ENCODE measurements at regions not wholly inside any gene's neighbourhood (a gene's known extent, or its start where the extent isn't known, plus 50 kb on each side); places are given as distances from the start of the nearest gene placed in this dataset.

- H3K9me3 ChIP-seq, result peaks cover 0 to 1% of the 10 kb centered on the region in 2 donors
- H3K4me1 ChIP-seq, result no peaks in the 10 kb centered on the region
- H3K27me3 ChIP-seq, result peaks cover 0 to 52% of the 10 kb centered on the region in 2 donors
- no peak overlapping the region for H3K4me3 ChIP-seq
- TF ChIP-seq POLR2A (IDR thresholded peaks at IDR 0.05), result no peak
- TF ChIP-seq CTCF (IDR thresholded peaks at IDR 0.05), result no peak
- TF ChIP-seq POLR2AphosphoS5 (IDR thresholded peaks at IDR 0.05), result no peak
- no peak for DNase-seq (ENCODE audit: low spot score in 2 of 2)
- H3K36me3 ChIP-seq, result no peaks in the 10 kb centered on the region
- intact Hi-C loops (cut with DNase I; ENCODE audit: low total_unique reads), result loop anchor here (10.0 kb wide), 1 partner anchor 1935 kb away; no protein-coding TSS in a partner anchor
- no peak overlapping the region for H3K27ac ChIP-seq
These were observed 100.1 kb upstream of the ATXN3L start for GRCh38 chrX:13419918-13420317.

- Histone ChIP-seq H3K27ac (no peak overlapping the region), H3K4me3 (no peak overlapping the region), H3K27me3 (peaks cover 0 to 52% of the 10 kb centered on the region in 2 donors), H3K9me3 (no peaks in the 10 kb centered on the region), H3K36me3 (no peaks in the 10 kb centered on the region), H3K4me1 (no peaks in the 10 kb centered on the region)
- no peak for TF ChIP-seq POLR2AphosphoS5 (IDR thresholded peaks at IDR 0.05)
- TF ChIP-seq POLR2A (IDR thresholded peaks at IDR 0.05), result no peak
- TF ChIP-seq CTCF (IDR thresholded peaks at IDR 0.05), result no peak
- intact Hi-C loops (cut with DNase I; ENCODE audit: low total_unique reads), result no loop called here
- no peak for DNase-seq (ENCODE audit: low spot score in 2 of 2)
These were observed 99.4 kb upstream of the ATXN3L start for GRCh38 chrX:13419276-13419675.

- no peak for DNase-seq (ENCODE audit: low spot score in 2 of 2)
- Histone ChIP-seq H3K36me3 (no peaks in the 10 kb centered on the region), H3K9me3 (no peaks in the 10 kb centered on the region), H3K27me3 (peaks cover 0 to 52% of the 10 kb centered on the region in 2 donors), H3K4me3 (no peak overlapping the region), H3K27ac (no peak overlapping the region), H3K4me1 (no peaks in the 10 kb centered on the region)
- no peak for TF ChIP-seq POLR2A (IDR thresholded peaks at IDR 0.05)
- intact Hi-C loops (cut with DNase I; ENCODE audit: low total_unique reads), result no loop called here
These were observed 98.6 kb upstream of the ATXN3L start for GRCh38 chrX:13418126-13419097.

GRCh38 chrX:13415509-13415908 lies 95.7 kb upstream of the ATXN3L start:
- peaks cover 0 to 34% of the 10 kb centered on the region in 2 donors for H3K27me3 ChIP-seq
- H3K4me3 ChIP-seq, result no peak overlapping the region
- intact Hi-C loops (cut with DNase I; ENCODE audit: low total_unique reads), result no loop called here
- no peaks in the 10 kb centered on the region for H3K4me1 ChIP-seq
- TF ChIP-seq CTCF (IDR thresholded peaks at IDR 0.05) (no peak), POLR2AphosphoS5 (IDR thresholded peaks at IDR 0.05) (no peak), POLR2A (IDR thresholded peaks at IDR 0.05) (no peak)
- DNase-seq (ENCODE audit: low spot score in 2 of 2), result no peak
- H3K36me3 ChIP-seq, result no peaks in the 10 kb centered on the region
- no peak overlapping the region for H3K27ac ChIP-seq
- H3K9me3 ChIP-seq, result no peaks in the 10 kb centered on the region

- Histone ChIP-seq H3K4me3 (no peak overlapping the region), H3K27me3 (peaks cover 0 to 25% of the 10 kb centered on the region in 2 donors), H3K36me3 (no peaks in the 10 kb centered on the region), H3K27ac (no peak overlapping the region), H3K9me3 (no peaks in the 10 kb centered on the region), H3K4me1 (no peaks in the 10 kb centered on the region)
- DNase-seq (ENCODE audit: low spot score in 2 of 2), result no peak
- intact Hi-C loops (cut with DNase I; ENCODE audit: low total_unique reads), result no loop called here
- no peak for TF ChIP-seq CTCF (IDR thresholded peaks at IDR 0.05)
- no peak for TF ChIP-seq POLR2AphosphoS5 (IDR thresholded peaks at IDR 0.05)
- no peak for TF ChIP-seq POLR2A (IDR thresholded peaks at IDR 0.05)
These were observed 94.3 kb upstream of the ATXN3L start for GRCh38 chrX:13414006-13414647.
